ENCODE measurements at regions not wholly inside any gene's neighbourhood (a gene's known extent, or its start where the extent isn't known, plus 50 kb on each side); places are given as distances from the start of the nearest gene placed in this dataset.

- Mint-ChIP-seq H3K27me3 (no peaks in the 10 kb centered on the region), H3K9me3 (peaks cover 7% of the 10 kb centered on the region), H3K4me1 (no peaks in the 10 kb centered on the region), H3K4me3 (no peak overlapping the region), H3K36me3 (ENCODE audit: low read depth) (no peaks in the 10 kb centered on the region), H3K27ac (no peak overlapping the region)
- CTCF ChIA-PET, result no interaction called here
- DNase-seq, result no peak
- POLR2A ChIA-PET, result no interaction called here
Measured at GRCh38 chr6:92364948-92365541, 1054.3 kb downstream of the EPHA7 start.

GRCh38 chr6:92363111-92363510 is 1056.2 kb downstream of the EPHA7 start:
- peaks cover 7% of the 10 kb centered on the region for H3K9me3 Mint-ChIP-seq
- H3K27me3 Mint-ChIP-seq, result no peaks in the 10 kb centered on the region
- no peak overlapping the region for H3K27ac Mint-ChIP-seq
- DNase-seq, result no peak
- H3K4me3 Mint-ChIP-seq, result no peak overlapping the region
- no peaks in the 10 kb centered on the region for H3K4me1 Mint-ChIP-seq
- POLR2A ChIA-PET, result no interaction called here
- no peaks in the 10 kb centered on the region for H3K36me3 Mint-ChIP-seq (ENCODE audit: low read depth)
- CTCF ChIA-PET, result interaction anchor here (0.7 kb wide), 1 partner anchor 136 kb away, joined by 3 read pairs; no protein-coding TSS in a partner anchor

- ChIA-PET CTCF (no interaction called here), POLR2A (no interaction called here)
- Mint-ChIP-seq H3K9me3 (peaks cover 7% of the 10 kb centered on the region), H3K4me3 (no peak overlapping the region), H3K36me3 (ENCODE audit: low read depth) (no peaks in the 10 kb centered on the region), H3K4me1 (no peaks in the 10 kb centered on the region), H3K27me3 (no peaks in the 10 kb centered on the region), H3K27ac (no peak overlapping the region)
- DNase-seq, result no peak
Measured at GRCh38 chr6:92362404-92362803, 1057.0 kb downstream of the EPHA7 start.

GRCh38 chr6:92361990-92362389 is 1057.4 kb downstream of the EPHA7 start:
- H3K27ac Mint-ChIP-seq, result no peak overlapping the region
- POLR2A ChIA-PET, result no interaction called here
- H3K4me1 Mint-ChIP-seq, result no peaks in the 10 kb centered on the region
- H3K27me3 Mint-ChIP-seq, result no peaks in the 10 kb centered on the region
- H3K36me3 Mint-ChIP-seq (ENCODE audit: low read depth), result no peaks in the 10 kb centered on the region
- H3K9me3 Mint-ChIP-seq, result peaks cover 7% of the 10 kb centered on the region
- CTCF ChIA-PET, result no interaction called here
- H3K4me3 Mint-ChIP-seq, result no peak overlapping the region
- no peak for DNase-seq

- no peaks in the 10 kb centered on the region for H3K9me3 Mint-ChIP-seq
- H3K27ac Mint-ChIP-seq, result no peak overlapping the region
- ChIA-PET POLR2A (no interaction called here), CTCF (no interaction called here)
- no peaks in the 10 kb centered on the region for H3K36me3 Mint-ChIP-seq (ENCODE audit: low read depth)
- no peak overlapping the region for H3K4me3 Mint-ChIP-seq
- H3K27me3 Mint-ChIP-seq, result no peaks in the 10 kb centered on the region
- no peaks in the 10 kb centered on the region for H3K4me1 Mint-ChIP-seq
- no peak for DNase-seq
Measured at GRCh38 chr6:92354270-92354829, 1065.0 kb downstream of the EPHA7 start.

GRCh38 chr6:92352130-92352529 is 1067.2 kb downstream of the EPHA7 start:
- Mint-ChIP-seq H3K27me3 (no peaks in the 10 kb centered on the region), H3K36me3 (ENCODE audit: low read depth) (no peaks in the 10 kb centered on the region), H3K4me1 (no peaks in the 10 kb centered on the region), H3K9me3 (no peaks in the 10 kb centered on the region), H3K4me3 (no peak overlapping the region), H3K27ac (no peak overlapping the region)
- POLR2A ChIA-PET, result no interaction called here
- CTCF ChIA-PET, result no interaction called here
- no peak for DNase-seq

- no peak for DNase-seq
- Mint-ChIP-seq H3K27ac (no peak overlapping the region), H3K36me3 (ENCODE audit: low read depth) (no peaks in the 10 kb centered on the region), H3K27me3 (no peaks in the 10 kb centered on the region), H3K4me1 (no peaks in the 10 kb centered on the region), H3K9me3 (no peaks in the 10 kb centered on the region), H3K4me3 (no peak overlapping the region)
- POLR2A ChIA-PET, result no interaction called here
- CTCF ChIA-PET, result no interaction called here
Measured at GRCh38 chr6:92341201-92341600, 1078.2 kb downstream of the EPHA7 start.

GRCh38 chr6:92339936-92340640 is 1079.3 kb downstream of the EPHA7 start:
- ChIA-PET POLR2A (no interaction called here), CTCF (no interaction called here)
- H3K4me1 Mint-ChIP-seq, result no peaks in the 10 kb centered on the region
- no peaks in the 10 kb centered on the region for H3K27me3 Mint-ChIP-seq
- H3K9me3 Mint-ChIP-seq, result no peaks in the 10 kb centered on the region
- no peaks in the 10 kb centered on the region for H3K36me3 Mint-ChIP-seq (ENCODE audit: low read depth)
- no peak overlapping the region for H3K4me3 Mint-ChIP-seq
- DNase-seq, result no peak
- H3K27ac Mint-ChIP-seq, result no peak overlapping the region

- no peaks in the 10 kb centered on the region for H3K4me1 Mint-ChIP-seq
- no peak overlapping the region for H3K27ac Mint-ChIP-seq
- no peaks in the 10 kb centered on the region for H3K36me3 Mint-ChIP-seq (ENCODE audit: low read depth)
- H3K27me3 Mint-ChIP-seq, result no peaks in the 10 kb centered on the region
- CTCF ChIA-PET, result no interaction called here
- H3K4me3 Mint-ChIP-seq, result no peak overlapping the region
- no peaks in the 10 kb centered on the region for H3K9me3 Mint-ChIP-seq
- DNase-seq, result no peak
- POLR2A ChIA-PET, result no interaction called here
Measured at GRCh38 chr6:92337571-92337970, 1081.8 kb downstream of the EPHA7 start.

GRCh38 chr6:92329208-92329847 is 1090.0 kb downstream of the EPHA7 start:
- no peak for DNase-seq
- H3K9me3 Mint-ChIP-seq, result no peaks in the 10 kb centered on the region
- no peaks in the 10 kb centered on the region for H3K4me1 Mint-ChIP-seq
- POLR2A ChIA-PET, result no interaction called here
- no peaks in the 10 kb centered on the region for H3K27me3 Mint-ChIP-seq
- no peaks in the 10 kb centered on the region for H3K36me3 Mint-ChIP-seq (ENCODE audit: low read depth)
- CTCF ChIA-PET, result no interaction called here
- H3K4me3 Mint-ChIP-seq, result no peak overlapping the region
- H3K27ac Mint-ChIP-seq, result no peak overlapping the region

- Mint-ChIP-seq H3K27me3 (no peaks in the 10 kb centered on the region), H3K9me3 (peaks cover 2% of the 10 kb centered on the region), H3K4me3 (no peak overlapping the region), H3K27ac (no peak overlapping the region), H3K36me3 (ENCODE audit: low read depth) (no peaks in the 10 kb centered on the region), H3K4me1 (no peaks in the 10 kb centered on the region)
- no peak for DNase-seq
- CTCF ChIA-PET, result no interaction called here
- POLR2A ChIA-PET, result no interaction called here
Measured at GRCh38 chr6:92315312-92315711, 1104.0 kb downstream of the EPHA7 start.

- POLR2A ChIA-PET, result no interaction called here
- Mint-ChIP-seq H3K27ac (no peak overlapping the region), H3K27me3 (no peaks in the 10 kb centered on the region), H3K36me3 (ENCODE audit: low read depth) (no peaks in the 10 kb centered on the region), H3K9me3 (peaks cover 1% of the 10 kb centered on the region), H3K4me1 (no peaks in the 10 kb centered on the region), H3K4me3 (no peak overlapping the region)
- CTCF ChIA-PET, result interaction anchor here (0.5 kb wide), 1 partner anchor 335 kb away, joined by 5 read pairs; no protein-coding TSS in a partner anchor
- DNase-seq, result no peak
Measured at GRCh38 chr6:92297101-92297500, 1122.3 kb downstream of the EPHA7 start.

- H3K36me3 Mint-ChIP-seq (ENCODE audit: low read depth), result no peaks in the 10 kb centered on the region
Measured at GRCh38 chr6:92292067-92292466, 1127.3 kb downstream of the EPHA7 start.

More at GRCh38 chr6:92292067-92292466, 1127.3 kb downstream of the EPHA7 start:
- Mint-ChIP-seq H3K27ac (no peak overlapping the region), H3K27me3 (no peaks in the 10 kb centered on the region), H3K9me3 (no peaks in the 10 kb centered on the region), H3K4me3 (no peak overlapping the region), H3K4me1 (no peaks in the 10 kb centered on the region)
- ChIA-PET POLR2A (no interaction called here), CTCF (no interaction called here)
- DNase-seq, result no peak
